HT-29 (cell line): ENCODE measurements at regions not wholly inside any gene's neighbourhood (a gene's known extent, or its start where the extent isn't known, plus 50 kb on each side); places are given as distances from the start of the nearest gene placed in this dataset.
"Not testable (repeated sequence)": the region's sequence is repeated elsewhere in the genome, so short reads cannot be mapped to it uniquely, and the experiment has no call there.

Source experiments
- DNase-seq: peaks from one replicate; pipeline ENCODE4 v3.0.0-alpha.2; 2015; ENCODE audit warnings: low spot score

GRCh38 chr6:25157183-25157582 lies 122.0 kb upstream of the CARMIL1 start:
- no peak for DNase-seq

GRCh38 chr6:25157842-25158241 lies 121.3 kb upstream of the CARMIL1 start:
- DNase-seq: no peak

DNA sequence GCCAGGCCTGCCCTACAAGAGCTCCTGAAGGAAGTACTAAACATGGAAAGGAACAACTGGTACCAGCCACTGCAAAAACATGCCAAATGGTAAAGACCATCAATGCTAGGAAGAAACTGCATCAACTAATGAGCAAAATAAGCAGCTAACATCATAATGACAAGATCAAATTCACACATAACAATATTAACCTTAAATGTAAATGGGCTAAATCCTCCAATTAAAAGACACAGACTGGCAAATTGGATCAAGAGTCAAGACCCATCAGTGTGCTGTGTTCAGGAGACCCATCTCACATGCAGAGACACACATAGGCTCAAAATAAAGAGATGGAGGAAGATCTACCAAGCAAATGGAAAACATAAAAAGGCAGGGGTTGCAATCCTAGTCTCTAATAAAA lies 119.0 kb upstream of the CARMIL1 start:
- not testable (repeated sequence) for DNase-seq

DNA sequence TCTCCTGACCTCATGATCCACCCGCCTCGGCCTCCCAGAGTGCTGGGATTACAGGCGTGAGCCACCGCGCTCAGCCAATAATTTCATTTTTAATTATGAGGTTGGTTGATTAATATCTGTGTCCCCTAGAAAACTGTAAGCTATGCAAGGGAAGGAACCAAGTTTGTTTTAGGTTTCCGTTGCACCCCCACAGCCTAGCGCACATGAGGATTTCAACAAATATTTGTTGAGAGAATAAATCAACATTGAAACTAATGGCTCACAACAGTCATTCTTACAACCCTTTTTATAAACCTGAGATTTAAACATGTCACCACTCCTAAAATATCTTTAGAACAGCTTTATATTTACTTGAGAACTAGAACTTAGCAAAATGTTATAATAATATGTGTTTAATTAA lies 114.0 kb upstream of the CARMIL1 start:
- DNase-seq: no peak

DNA sequence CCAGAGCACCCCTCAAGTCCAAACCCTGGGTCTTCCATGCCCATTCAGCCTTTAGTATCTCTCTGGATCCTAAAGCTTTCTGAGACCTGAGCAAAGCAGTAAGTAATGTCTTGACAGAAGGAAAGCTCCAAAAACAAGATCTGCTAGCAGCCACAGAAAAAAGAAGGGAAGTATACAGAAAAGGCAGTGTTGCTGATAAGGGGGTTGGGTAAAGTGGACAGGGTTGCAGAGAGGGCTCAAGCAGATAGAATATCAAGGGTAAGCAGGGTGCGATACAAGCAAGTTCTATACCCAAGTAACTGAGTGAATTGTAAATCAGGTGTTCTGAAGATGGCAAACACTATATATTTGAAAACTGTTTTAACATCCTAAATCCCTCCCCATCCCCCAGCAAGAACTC lies 113.4 kb upstream of the CARMIL1 start:
- no peak for DNase-seq

DNA sequence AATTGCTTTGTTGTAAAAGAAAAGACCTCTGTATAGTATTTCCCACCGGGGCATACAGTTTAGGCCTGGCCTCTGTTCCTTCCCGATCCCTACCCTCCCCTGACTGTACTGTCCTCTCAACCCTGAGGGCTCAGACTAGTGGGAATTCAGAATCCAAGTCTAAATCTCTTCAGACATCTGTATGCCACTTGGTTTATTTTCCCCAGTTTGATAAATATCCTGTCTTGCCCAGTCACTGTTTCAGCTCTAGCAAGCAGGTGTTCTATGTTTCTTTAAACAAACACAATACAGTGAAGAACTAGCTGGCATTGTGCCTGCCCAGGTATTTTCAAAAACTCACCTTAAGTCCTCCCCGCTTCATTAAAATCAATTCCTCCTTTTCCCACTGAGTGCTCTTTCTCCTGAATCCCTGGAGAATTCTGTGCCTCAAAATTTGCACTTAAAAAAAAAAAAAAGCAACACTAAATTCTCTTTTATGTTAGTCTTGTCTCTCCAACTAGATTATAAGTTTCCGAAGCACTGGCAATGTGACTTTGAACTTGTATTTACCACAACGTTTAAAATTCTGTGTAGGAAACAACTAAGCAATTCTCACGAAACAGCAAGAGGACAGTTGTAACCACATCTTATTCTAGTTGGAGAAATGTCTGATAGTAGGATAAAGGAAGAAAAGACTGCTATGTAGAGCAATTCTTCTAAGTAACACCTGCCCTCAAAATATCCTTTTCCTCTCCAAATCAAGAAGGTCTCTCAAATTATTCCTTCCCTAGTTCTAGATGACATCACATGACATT lies 112.0 kb upstream of the CARMIL1 start:
- peak; percentile 15 for DNase-seq

- DNase-seq: no peak
Observed at GRCh38 chr6:25167961-25168360, 111.2 kb upstream of the CARMIL1 start.

DNA sequence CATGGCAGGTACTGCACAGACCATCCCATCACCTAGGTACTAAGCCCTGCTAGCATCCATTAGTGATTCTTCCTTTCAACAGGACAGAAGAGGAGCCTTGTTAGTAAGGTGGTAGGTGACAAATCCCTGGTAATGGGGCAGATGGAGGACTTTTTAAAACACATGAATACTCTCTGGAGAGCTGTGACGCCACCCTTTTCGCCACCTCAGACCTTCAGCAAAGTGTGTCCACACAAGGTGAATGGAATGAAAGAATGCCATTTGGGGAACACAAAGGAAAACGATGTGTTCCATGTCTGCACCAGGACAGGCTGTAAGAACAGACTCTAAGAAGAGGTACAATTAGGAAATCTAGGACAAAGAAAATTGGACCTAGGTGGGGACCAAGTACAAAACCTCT lies 110.5 kb upstream of the CARMIL1 start:
- DNase-seq: no peak

DNA sequence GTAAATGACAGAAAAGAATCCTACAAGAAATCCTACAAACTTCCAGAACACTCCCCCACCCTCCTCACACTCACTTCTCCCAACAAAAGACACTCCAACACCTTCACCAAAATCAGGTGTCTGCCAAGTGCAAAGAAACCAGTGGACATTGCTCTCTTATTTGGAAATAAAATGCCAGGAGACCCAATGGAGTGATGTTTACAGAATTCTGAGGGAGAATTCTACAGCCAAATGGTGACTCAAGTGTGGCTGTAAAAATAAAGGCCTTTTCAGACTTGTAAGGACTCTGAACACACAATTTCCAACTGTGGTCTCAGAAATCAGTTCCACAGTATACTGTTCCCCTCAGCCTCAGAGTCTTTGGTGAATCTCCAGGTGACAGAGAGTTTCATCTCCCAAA lies 109.6 kb upstream of the CARMIL1 start:
- DNase-seq: no peak

DNA sequence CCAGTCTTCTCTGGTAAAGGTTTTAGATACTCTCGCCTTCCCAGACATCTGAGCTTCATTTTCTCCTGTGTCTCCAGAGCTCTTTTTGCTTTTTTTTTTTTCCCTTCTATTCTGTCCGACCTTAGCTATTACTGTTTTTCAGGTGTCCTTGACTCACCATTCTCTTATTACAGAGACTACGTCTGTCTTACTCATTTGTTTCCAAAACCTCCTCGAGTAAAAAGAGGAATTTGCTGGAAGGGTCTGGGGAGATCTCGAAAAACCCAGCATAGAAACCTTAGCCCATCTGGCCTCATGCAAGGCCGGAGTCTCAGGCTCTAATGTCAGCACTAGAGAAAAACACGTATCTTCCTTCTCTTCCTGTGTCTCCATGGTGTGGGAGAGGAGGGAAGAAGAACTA lies 109.2 kb upstream of the CARMIL1 start:
- no peak for DNase-seq

GRCh38 chr6:25170640-25171039 lies 108.5 kb upstream of the CARMIL1 start:
- no peak for DNase-seq

GRCh38 chr6:25171301-25171700 lies 107.9 kb upstream of the CARMIL1 start:
- no peak for DNase-seq

DNA sequence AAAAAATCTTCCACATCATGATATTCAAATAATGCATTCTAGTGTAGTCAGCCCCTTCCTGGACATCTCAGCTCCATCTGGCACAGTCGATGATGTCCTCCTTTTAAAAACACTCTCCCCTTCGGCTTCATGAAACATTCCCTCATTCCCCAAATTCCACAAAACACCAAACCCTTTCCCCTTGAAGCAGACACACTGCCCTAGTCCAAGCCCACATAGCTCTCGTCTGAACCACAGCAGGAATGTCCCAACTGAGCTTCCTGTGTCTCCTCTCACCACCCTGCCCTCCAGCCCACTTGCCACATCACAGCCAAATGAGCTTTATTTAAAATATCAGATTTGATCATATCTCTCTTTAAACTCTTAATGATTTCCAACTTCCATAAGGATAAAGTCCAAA lies 106.4 kb upstream of the CARMIL1 start:
- DNase-seq: no peak

DNA sequence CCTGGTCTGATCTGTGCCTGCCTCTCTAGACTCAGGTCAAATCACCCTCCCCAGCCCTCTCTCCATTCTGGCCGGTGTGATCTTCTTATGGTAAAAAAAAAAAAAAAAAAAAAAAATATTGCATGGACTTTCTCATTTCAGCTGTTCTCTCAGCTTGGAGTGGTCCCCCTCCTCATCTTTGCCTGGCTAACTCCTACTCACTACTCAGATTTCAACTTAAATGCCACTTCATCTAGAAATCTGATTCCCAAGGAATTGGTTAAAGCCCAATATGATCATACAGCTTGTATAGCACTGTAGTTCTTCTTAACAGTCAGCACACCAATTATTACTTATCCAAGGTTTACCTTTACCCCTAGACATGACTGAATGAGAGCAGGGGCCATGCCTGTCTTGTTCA lies 105.9 kb upstream of the CARMIL1 start:
- no peak for DNase-seq

DNA sequence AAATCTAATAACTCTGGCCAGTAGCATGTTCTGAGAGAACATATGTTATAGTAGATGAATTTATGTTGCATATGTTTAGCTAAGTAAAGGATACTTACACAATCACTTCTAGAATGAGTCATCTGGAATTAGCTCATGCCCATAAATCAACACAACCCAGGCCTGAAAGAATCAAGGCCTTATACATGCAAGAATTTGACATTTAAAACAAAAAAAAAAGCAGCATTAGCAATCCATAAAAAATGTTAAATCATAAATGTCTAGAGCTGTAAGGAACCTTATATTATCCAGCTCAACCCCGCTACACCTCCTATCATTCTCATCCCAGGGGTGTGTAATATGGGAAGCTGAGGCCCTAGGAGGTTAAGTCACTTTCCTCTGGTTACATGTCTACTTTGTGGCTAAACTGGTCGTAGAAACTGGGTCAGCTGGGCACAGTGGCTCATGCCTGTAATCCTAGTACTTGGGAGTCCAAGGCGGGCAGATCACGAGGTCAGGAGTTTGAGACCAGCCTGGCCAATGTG lies 105.2 kb upstream of the CARMIL1 start:
- peak; percentile 87 for DNase-seq

GRCh38 chr6:25174678-25175077 lies 104.5 kb upstream of the CARMIL1 start:
- DNase-seq: no peak

DNA sequence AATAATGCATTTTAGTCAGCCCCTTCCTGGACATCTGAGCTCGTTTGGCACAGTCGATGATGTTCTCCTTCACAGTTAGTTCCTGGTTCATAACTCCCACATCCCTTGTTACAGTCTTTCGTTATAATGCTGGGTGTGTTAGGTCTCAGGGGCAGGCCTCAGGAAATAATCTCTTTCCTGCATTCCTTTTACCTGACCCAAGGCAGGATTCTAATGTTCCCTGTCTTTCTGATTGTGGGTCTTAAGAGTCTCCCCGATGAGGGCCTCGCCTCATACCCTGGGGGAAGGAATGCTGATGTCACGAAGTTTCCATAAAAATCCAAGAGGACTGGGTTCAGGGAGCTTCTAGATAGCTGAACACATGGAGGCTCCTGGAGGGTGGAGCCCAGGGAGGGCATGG lies 104.0 kb upstream of the CARMIL1 start:
- no peak for DNase-seq

DNA sequence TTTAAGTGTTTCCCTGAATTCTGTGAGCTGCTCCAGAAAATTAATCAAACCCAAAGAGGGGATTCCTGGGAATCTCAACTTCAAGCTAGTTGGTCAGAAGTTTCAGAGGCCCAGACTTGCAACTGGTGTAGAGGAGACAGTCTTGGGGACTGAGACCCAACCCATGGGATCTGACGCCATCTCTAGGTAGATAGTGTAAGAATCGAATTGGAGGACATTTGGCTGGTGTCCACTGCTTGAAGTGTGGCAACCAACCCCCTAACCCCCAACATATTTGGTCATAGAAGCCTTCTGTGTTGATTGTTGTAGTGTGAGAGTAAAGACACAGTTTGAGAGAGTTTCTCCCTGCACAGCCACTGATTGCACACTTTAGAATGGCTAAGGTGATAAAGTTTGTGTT lies 103.5 kb upstream of the CARMIL1 start:
- no peak for DNase-seq

GRCh38 chr6:25176466-25176865 lies 102.7 kb upstream of the CARMIL1 start:
- no peak for DNase-seq

- DNase-seq: no peak
Observed at GRCh38 chr6:25177500-25178028, 101.6 kb upstream of the CARMIL1 start.

GRCh38 chr6:25178336-25179035 lies 100.7 kb upstream of the CARMIL1 start:
- DNase-seq: no peak

- DNase-seq: no peak
Observed at GRCh38 chr6:25179051-25179778, 100.0 kb upstream of the CARMIL1 start.
